Fibroblast of villous mesenchyme (primary cell): ENCODE measurements at regions not wholly inside any gene's neighbourhood (a gene's known extent, or its start where the extent isn't known, plus 50 kb on each side); places are given as distances from the start of the nearest gene placed in this dataset. TPM values are rescaled to one million over a fixed set of nuclear protein-coding genes. Genes with fewer than 3 reads are reported as not detected.
"Not testable (repeated sequence)": the region's sequence is repeated elsewhere in the genome, so short reads cannot be mapped to it uniquely, and the experiment has no call there.

Source experiments
- DNase-seq: peaks from one replicate; pipeline ENCODE4 v3.0.0-alpha.2; 2010; ENCODE audit warnings: low read depth
- H3K4me3 ChIP-seq: 2 replicates; pipeline ENCODE4 v1.5.1; 2011; ENCODE audit warnings: low read depth, mild to moderate bottlenecking, low read length
- small RNA-seq: library from RNA; depleted of rRNA; stranded (forward); fragments of <200 nt; gene quantifications from one replicate; pipeline ENCODE3, GENCODE V24; 2012
- TF ChIP-seq, protein P1 (sequence below): IDR thresholded peaks from 2 replicates; pipeline ENCODE4 v1.5.1; 2012; ENCODE audit warnings: low read depth, mild to moderate bottlenecking, low read length; ENCODE audit not compliant: insufficient read depth

DNA sequence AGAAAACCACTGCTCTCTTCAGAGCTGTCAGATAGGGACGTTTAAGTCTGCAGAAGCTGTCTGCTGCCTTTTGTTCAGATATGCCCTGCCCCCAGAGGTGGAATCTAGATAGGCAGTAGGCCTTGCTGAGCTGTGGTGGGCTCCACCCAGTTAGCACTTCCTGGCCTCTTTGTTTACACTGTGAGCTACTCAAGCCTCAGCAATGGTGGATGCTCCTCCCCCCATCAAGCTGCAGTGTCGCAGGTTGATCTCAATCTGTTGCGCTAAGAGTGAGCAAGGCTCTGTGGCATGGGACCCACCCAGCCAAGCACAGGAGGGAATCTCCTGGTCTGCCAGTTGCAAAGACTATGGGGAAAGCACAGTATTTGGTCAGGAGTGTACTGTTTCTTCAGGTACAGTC lies 59.2 kb upstream of the ZNF641 start:
- DNase-seq, H3K4me3 ChIP-seq: not testable (repeated sequence)

DNA sequence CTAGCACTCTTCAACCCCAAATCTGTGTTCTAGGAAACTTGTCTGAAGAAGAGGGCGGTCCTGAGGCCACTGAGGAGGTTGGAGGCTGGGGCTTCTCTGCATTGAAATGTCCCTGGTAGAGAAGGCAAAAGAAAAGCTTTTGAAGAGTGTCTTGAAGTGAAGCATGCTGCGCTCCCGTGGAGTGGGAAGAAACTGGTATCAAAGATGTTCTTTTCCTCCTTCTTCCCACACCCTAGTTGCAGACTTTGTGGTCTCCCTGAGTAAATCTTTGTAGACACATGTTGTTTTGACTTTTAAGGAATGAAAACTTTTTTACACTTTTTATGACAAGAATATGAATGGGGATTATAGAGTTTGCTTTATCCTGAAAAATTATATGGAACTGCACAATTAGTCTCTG lies 59.0 kb upstream of the ANP32D start:
- no peak for DNase-seq
- TF ChIP-seq, protein P1, sequence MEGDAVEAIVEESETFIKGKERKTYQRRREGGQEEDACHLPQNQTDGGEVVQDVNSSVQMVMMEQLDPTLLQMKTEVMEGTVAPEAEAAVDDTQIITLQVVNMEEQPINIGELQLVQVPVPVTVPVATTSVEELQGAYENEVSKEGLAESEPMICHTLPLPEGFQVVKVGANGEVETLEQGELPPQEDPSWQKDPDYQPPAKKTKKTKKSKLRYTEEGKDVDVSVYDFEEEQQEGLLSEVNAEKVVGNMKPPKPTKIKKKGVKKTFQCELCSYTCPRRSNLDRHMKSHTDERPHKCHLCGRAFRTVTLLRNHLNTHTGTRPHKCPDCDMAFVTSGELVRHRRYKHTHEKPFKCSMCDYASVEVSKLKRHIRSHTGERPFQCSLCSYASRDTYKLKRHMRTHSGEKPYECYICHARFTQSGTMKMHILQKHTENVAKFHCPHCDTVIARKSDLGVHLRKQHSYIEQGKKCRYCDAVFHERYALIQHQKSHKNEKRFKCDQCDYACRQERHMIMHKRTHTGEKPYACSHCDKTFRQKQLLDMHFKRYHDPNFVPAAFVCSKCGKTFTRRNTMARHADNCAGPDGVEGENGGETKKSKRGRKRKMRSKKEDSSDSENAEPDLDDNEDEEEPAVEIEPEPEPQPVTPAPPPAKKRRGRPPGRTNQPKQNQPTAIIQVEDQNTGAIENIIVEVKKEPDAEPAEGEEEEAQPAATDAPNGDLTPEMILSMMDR: no peak

DNA sequence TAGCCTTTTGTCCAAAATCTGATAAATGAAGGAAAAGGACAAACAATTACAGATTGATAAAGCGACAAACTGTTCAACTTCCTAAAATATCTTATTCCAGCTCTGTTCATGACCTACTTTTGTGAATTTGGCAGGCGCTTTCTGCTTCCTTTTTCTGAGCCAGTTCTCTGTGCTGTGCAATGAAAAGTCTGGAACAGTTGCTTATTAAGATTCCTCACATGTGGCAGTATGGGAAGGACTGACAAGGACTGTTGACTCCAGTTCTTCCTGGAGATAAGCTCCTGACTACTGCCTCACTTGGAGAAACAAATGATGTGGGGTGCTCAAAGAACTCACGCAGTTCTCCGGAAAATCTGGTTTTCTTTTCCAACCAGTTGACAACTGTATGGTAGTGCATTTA lies 58.3 kb upstream of the ANP32D start:
- H3K4me3 ChIP-seq: no peak overlapping the region
- DNase-seq: peak; percentile 65
- TF ChIP-seq, protein P1: no peak

More for the DNA sequence above, 59.0 kb upstream of the ANP32D start:
- H3K4me3 ChIP-seq: no peak overlapping the region

DNA sequence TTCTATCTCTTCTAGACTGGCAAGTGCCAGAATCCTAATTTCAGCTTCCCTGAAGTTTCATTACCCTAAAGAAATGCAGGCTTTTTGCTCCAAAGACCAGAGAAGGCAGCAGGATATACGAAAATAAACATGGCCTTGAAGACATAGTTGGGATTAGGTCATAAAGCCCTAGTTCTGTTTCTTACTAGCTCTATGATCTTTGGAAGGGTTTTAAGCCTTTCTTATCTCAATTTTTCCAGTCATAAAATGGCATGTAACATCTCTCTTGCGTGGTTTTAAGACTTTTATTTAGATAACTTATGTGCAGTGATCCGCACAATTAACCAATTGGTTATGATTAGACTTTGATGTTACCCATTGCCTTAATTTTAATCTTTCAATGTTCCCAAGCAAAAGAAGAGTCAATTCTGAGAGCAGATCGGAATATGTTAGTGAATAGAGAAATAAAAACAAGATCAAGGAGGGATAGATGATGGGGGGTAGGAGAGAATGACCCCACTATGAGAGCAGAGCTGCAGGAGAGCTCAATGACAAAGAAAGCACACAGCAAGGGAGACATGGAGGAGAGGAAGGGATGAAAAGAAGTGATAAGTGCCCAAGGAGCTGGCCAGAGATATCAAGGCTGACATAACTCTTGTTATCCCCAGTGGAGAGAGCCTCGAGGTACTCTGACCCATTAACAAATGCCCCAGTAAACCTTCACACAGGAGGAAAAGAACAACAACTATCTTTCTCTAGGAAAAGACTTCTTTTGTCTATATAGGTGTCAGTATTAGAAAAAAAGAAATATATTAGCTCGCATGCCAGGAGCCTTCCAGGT lies 53.0 kb upstream of the ANP32D start:
- peak; percentile 85 for DNase-seq
- H3K4me3 ChIP-seq: no peak overlapping the region
- TF ChIP-seq, protein P1: no peak

DNA sequence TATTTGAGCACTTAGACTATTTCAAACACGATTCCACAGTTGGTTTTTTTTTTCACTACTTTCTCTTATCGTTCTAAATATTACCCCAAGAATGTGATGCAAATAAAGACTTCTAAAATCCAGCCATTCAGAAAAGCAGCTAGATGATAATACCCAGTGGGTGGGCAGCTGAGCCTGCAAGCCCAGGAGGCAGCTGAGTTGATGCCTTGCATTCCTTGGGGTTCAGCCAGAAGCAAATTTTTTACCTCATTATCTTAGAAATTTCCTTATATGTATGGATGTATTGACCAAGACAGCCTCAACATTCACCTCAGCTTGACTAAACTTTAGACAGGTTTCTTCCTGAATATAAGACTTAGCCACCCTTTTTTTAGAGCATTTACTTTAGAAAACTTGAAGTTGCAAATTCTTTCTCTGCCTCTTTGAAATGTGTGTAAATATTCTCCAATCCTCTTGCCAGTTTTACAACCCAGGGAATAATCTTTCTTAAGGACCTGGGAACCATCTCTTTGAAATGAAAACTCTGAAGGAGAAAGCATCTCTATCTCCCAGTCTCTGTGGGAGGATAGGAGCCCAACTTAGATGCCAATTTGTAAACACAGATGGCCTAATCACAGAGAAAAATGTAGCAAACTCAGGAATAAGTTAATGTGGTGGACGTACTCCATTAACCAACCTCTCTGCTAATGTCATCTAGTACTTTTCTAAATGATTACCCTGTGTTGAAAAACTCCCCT lies 52.2 kb upstream of the ANP32D start:
- no peak overlapping the region for H3K4me3 ChIP-seq
- TF ChIP-seq, protein P1: no peak
- DNase-seq: peak; percentile 86

DNA sequence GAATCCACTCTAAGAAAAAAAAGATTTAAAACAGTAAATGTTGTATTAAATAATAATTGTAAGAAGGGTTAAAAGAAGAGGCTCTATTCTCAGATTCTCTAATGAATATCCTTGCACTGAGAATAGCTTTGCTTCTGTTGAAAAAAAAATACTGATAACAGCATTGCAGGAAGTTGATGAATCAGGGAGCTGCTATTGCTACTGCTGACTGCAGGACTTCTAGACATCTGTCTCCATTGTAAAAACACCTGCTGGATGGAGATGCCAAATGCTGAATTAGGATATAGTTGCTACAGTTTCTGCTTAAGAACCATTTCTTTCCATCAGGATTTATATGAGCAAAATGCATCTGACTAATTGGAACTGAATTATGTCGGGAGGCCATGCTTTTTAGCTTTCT lies 50.3 kb upstream of the ANP32D start:
- DNase-seq: peak; percentile 37
- TF ChIP-seq, protein P1: no peak
- no peak overlapping the region for H3K4me3 ChIP-seq

Small RNA genes lying in the stretch of these regions (small RNA-seq; reads per million reads assigned to genes)
- not detected for gene OR8S21P
